GM21576 (cell line): ENCODE measurements at regions not wholly inside any gene's neighbourhood (a gene's known extent, or its start where the extent isn't known, plus 50 kb on each side); places are given as distances from the start of the nearest gene placed in this dataset.

Source experiments
- ATAC-seq: cut with Tn5 transposase; IDR thresholded peaks from one replicate; pipeline ENCODE4 v1.9.1; 2021; ENCODE audit warnings: mild to moderate bottlenecking, moderate library complexity; ENCODE audit not compliant: unreplicated experiment

DNA sequence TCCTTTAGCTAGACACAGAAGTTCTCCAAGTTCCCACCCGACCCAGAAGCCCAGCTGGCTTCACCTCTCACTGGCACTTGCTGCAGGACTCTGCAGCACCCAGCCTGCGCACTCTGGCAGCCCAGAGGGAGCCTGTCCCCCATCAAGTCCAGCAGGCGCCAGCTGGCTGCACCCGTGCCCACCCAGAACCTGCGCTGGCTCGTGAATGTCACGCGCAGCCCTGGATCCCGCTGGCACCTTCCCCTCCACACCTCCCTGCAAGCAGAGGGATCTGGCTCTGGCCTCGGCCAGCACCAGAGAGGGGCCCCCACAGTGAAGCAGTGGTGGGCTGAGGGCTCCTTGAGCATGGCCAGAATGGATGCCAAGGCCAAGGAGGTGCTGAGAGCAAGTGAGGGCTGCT is 187.6 kb upstream of the HAND2 start:
- no peak for ATAC-seq

DNA sequence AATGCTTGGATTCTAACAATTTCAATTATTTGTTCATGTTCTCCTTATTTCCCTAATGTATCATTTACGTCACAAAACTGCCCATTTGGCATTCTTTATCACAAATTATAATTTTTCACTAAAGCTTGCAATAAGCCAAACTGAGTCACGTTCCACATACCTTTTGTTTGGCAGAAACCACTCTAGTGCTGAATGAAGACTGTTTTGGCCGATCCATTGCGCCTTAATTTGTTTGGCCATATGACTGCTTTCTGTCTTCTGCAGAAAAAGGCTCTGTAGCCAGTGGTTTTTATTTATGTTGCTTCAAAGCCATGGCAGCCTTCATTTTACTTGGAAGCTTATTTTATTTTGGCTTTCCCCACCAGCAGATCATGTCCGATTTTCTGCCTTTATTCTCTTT is 184.4 kb upstream of the HAND2 start:
- no peak for ATAC-seq

DNA sequence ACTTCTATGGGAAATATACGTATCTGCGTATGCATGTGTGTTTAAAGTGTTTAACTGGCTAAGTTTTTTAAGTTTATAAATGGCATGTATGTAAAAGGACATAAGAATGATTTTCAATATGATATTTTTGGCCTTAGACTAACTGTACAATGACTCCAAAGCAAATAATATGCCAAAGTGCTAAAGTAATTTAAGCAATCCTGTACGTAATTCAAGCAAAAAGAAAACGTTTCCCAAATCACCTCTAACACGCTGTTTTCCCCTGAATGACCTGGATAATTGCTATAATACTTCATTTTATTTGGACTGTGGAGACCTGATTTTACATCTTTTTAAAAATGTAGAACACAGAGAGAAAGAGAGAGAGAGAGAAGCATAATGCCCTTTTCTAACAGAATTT is 183.0 kb upstream of the HAND2 start:
- no peak for ATAC-seq

DNA sequence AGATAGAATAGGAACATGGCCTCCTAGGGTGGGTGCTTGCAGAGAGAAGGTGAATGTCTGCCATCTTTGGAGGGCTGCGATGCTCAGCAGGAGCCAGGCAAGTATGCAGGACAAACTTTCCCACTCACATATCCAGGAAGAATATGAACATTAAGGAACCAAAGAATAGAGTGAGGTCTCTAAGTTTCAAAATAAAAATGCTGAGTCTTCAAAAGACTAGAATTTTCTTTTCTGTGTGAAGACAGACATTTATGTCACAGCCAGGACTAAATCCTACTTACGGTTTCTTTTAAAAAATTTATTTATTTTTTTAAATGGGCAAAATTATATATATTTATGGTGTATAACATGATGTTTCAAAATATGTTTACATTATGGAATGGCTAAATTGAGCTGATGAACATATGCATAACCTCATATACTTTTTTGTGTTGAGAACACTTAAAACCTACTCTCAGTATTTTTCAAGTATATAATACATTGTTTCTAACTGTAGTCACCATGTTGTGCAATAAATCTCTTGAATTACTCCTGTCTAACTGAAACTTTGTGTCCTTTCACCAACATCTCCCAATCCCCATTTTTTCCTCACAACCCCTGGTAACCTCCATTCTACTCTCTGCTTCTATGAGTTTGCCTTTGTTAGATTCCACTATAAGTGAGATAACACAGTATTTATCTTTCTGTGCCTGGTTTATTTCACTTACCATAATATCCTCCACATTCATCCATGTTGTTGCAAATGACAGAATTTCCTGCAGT is 177.8 kb upstream of the HAND2 start:
- no peak for ATAC-seq

- ATAC-seq, result no peak
Observed at GRCh38 chr4:173704201-173704600, 174.2 kb upstream of the HAND2 start.

GRCh38 chr4:173703021-173703420 is 173.0 kb upstream of the HAND2 start:
- no peak for ATAC-seq

DNA sequence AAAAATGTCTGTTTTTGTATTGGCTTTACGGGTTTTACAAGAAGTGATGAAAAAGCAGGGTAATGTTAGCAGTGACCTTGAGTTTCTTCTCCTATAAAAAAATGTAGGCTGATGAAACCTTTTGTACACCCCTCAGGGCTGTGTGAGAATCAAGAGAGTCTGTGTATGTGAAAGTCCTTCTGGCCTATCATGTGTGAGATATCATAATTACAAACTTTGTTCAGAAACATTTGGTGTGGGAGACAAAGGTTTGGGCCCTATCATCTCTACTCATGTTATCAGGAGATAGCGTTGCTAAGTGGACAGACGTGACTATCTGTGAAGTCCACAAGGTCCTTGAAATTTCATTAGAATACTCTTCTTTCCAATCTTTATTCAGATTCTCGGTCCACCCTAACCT is 170.6 kb upstream of the HAND2 start:
- ATAC-seq, result no peak

- ATAC-seq, result no peak
Observed at GRCh38 chr4:173699841-173700475, 169.9 kb upstream of the HAND2 start.

DNA sequence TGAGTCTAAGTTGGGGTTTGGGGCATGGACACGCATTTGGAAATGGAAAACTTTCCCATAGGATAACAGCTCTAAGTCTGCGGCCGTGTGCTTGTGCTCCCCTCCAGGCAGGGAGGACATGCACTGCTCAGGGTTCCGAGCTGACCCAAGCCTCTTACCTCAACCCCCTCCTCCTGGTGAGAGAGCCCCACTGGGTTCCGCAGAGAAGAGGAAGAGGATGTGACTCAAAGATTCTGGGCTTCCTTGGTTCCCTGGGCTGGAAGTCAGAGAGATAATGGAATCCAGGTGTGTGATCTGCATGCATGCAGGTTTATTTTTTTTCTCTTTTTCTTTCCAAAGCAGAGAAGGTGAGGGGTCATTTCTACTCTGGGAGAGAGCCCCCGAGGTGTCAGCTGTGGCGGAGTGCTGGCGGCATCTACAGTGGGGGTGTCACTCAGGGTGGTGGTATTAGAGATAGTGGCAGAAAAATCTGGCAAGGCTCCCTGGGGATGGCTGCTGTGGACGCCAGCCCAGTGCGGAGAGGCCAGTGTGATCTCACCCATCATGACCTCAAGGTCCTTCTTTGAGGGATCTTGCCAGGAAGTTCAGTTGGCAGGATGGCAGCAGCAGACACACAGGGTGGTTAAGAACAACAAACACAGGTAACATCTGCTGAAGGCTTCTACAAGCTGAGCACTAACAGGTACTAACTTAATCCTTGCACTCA is 168.7 kb upstream of the HAND2 start:
- no peak for ATAC-seq

DNA sequence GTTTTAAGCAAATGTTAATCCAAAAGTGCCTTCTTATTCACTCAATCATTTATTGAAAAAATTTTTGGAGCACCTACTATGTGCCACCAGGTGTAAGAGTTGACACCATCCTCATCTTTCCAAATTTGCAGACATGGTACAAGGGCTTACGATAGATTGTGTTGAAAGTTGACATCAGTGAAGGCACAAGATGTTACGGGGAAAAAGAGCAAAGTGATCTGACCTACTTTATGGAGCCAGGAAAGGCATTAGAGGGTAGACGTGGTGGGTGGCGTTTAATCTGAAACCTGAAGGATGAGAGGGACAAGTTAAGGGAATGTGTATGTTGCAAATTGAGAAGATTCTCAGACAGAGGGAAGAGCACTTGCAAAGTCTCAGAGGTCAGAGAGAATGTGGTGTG is 167.8 kb upstream of the HAND2 start:
- ATAC-seq, result no peak

- ATAC-seq, result no peak
Observed at GRCh38 chr4:173696551-173696950, 166.5 kb upstream of the HAND2 start.

- ATAC-seq, result no peak
Observed at GRCh38 chr4:173696011-173696410, 166.0 kb upstream of the HAND2 start.

GRCh38 chr4:173685831-173686210 is 155.8 kb upstream of the HAND2 start:
- ATAC-seq, result no peak

- no peak for ATAC-seq
Observed at GRCh38 chr4:173685165-173685830, 155.3 kb upstream of the HAND2 start.

GRCh38 chr4:173684223-173684622 is 154.2 kb upstream of the HAND2 start:
- no peak for ATAC-seq

DNA sequence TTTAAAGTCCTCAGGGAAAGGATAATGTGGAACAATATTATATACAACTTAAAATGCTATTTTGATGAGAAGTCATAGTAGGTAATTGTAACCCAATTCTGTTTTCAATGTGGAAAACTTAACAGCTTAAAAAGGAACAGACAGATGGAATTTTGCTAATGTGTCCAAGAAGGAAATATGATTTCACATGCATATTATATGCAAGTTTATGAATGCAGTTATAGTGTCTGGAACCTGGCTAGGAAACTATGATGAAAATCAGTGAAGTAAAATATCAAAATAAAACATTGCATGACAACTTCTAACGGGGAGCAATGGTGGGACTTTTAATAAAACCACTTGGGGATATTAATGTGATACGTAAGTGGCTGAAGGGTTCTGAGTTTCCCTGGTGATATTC is 152.6 kb upstream of the HAND2 start:
- ATAC-seq, result no peak

GRCh38 chr4:173680278-173680677 is 150.2 kb upstream of the HAND2 start:
- no peak for ATAC-seq

DNA sequence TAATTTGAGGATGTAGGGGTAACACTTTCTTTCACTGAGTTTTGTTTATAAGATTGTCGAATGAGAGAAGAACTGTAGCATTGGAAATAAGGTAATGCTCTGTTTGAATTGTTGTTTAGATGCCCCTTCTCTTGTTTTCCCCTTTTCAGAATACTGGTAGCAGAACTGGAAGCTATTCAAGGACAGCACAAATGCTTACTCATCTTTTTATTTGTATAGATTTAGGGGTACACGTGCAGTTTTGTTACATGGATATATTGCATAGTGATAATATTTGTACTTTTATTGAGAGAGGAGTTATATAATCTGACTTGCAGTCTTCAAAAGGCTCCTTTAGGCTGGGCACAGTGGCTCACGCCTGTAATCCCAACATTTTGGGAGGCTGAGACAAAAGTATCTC is 145.4 kb upstream of the HAND2 start:
- no peak for ATAC-seq

DNA sequence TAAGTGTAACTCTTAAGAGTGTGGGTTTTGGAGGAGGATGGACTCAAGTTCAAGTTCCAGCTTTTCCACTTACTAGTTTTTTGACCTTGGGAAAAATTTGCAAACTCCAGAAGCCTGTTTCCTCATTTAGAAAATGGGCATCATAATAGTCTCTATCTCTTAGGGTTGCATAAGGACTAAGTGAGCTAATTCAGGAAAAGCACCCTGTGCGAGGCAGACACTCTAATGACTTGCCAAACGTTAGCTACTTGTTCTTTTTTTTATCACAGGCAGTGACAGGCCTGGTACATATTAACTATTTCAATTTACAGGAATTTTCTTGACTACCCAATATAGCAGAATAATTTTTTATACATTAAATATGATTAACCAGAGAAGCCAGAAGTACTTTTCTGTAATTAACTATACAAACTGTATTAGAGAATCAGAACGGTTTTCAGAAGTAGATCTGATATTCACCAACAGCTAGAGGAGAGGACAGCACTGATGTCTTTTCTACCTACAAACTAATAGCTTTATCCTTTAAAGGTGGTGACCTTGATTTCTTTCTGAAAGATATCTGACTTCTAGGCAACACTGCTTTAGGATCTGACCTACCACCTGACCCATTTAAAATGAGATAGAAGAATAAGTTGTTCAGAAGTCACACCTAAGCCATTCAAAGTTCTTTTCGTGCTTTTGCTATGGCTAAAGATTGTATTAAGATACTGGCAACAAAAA is 139.6 kb upstream of the HAND2 start:
- no peak for ATAC-seq

DNA sequence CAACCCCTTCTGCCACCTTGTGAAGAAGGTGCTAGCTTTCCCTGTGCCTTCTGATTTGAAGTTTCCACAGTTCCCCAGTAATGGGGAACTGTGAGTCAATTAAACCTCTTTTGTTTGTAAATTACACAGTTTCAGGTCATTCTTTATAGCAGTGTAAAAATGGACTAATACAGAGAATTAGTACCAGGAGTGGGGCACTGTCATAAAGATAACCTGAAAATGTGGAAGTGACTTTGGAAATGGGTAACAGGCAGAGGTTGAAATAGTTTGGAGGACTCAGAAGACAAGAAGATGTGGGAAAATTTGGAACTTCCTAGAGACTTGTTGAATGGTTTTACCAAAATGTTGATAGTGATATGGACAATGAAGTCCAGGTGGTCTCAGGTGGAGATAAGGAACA is 131.0 kb upstream of the HAND2 start:
- ATAC-seq, result no peak

GRCh38 chr4:173656898-173657297 is 126.9 kb upstream of the HAND2 start:
- no peak for ATAC-seq
